ENCODE measurements at regions not wholly inside any gene's neighbourhood (a gene's known extent, or its start where the extent isn't known, plus 50 kb on each side); places are given as distances from the start of the nearest gene placed in this dataset.

DNA sequence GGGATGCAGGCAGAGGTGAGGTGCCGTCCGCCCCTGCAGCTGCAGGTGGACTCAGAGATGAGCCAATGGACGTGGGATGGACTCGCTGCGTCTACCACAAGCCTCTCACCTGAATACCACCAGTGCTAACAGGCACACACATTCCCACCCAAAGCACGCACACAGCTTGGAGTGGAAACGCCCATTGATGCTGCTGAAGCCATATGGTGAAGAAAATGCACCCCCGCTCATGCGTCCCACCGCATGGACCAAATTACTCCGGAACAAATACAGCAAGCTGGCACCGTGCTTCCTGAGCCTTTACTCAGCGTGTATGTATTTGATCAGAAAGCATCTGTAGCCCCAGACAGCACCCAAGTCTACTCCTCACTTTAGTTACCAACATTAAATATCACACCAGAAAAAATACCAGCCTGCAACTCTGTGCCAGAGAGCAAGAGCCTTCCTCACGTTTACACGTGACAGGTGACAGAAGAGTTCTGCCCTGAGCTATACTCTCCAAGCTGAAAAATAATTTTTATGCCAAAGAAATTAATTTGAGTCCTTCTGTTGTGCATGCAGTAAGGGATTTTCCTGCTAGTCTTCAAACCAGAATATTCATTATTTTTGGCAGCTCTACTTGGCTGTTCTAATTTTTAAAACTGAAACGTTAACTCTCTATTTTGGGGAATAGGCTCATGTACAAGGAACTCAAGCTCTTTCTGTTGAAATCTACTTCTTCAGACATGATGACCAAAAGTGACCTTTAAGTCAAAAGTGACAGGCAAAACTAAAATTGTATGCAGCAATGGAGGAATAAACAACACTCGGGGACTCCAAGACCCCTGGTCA, 58.2 kb upstream of the SYNDIG1 start:
- Histone ChIP-seq H3K27me3 (ENCODE audit: insufficient read depth, low read length) (no peaks in the 10 kb centered on the region), H4K12ac (ENCODE audit: low read depth, low read length) (no peak overlapping the region), H4K91ac (ENCODE audit: low read depth, low read length) (no peak overlapping the region), H2BK120ac (ENCODE audit: insufficient read depth, low read length, poor library complexity) (no peak overlapping the region), H3K9me3 (ENCODE audit: insufficient read depth, low read depth, low read length) (peaks cover 12% of the 10 kb centered on the region), H3K79me1 (ENCODE audit: low read length) (no peaks in the 10 kb centered on the region), H3K4me3 (ENCODE audit: low read depth, low read length) (no peak overlapping the region), H3K27ac (ENCODE audit: low read depth, low read length) (no peak overlapping the region), H3K14ac (ENCODE audit: low read length) (no peak overlapping the region), H3K18ac (ENCODE audit: low read length) (no peak overlapping the region), H3K4me2 (ENCODE audit: low read length) (no peak overlapping the region), H4K8ac (ENCODE audit: low read depth, low read length) (no peak overlapping the region), H3K4ac (ENCODE audit: low read depth, low read length) (no peak overlapping the region), H3K9ac (ENCODE audit: low read length) (no peak overlapping the region), H2BK5ac (ENCODE audit: low read depth, low read length, poor library complexity) (no peak overlapping the region), H3K79me2 (ENCODE audit: control insufficient read depth, insufficient read depth, low read length, poor library complexity) (no peaks in the 10 kb centered on the region), H2AK5ac (ENCODE audit: low read length) (no peak overlapping the region), H2AFZ (ENCODE audit: insufficient read depth, low read length, poor library complexity) (no peak overlapping the region), H3K23ac (ENCODE audit: low read length) (no peak overlapping the region), H2BK12ac (ENCODE audit: low read length) (no peak overlapping the region), H3K36me3 (ENCODE audit: control insufficient read depth in 1 of 2, insufficient read depth in 2 of 2, low read length in 2 of 2) (no peaks in the 10 kb centered on the region), H3K4me1 (ENCODE audit: control insufficient read depth in 1 of 2, insufficient read depth in 2 of 2, low read length in 2 of 2) (peaks cover 0 to 2% of the 10 kb centered on the region in 2 experiments)
- no CpG with 5 or more reads among the region's 17 CpGs for WGBS (ENCODE audit: extremely low coverage, insufficient coverage, insufficient read length)
- DNase-seq, result no peak

DNA sequence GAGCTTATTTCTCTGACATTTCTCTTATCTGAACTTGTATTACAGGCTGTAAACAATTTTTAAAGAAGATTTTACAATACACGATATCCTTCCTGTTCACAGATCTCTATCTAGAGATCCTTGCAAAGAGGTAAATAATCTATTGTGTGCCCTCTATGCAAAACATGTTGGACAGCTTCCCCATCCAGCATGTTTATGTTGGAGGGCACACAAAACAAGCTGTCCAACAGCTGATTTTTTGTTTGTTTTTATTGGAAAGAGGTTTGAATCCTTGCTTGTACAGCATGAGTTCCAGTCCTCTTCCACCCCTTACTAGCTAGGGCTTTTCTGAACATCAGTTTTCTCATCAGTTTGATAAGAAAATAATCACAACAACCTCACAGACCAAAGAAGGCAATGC, 62.3 kb upstream of the SYNDIG1 start:
- Histone ChIP-seq H2BK5ac (ENCODE audit: low read depth, low read length, poor library complexity) (no peak overlapping the region), H2BK12ac (ENCODE audit: low read length) (no peak overlapping the region), H3K4me2 (ENCODE audit: low read length) (no peak overlapping the region), H3K9me3 (ENCODE audit: insufficient read depth, low read depth, low read length) (peaks cover 5% of the 10 kb centered on the region), H2BK120ac (ENCODE audit: insufficient read depth, low read length, poor library complexity) (no peak overlapping the region), H3K23ac (ENCODE audit: low read length) (no peak overlapping the region), H3K4me3 (ENCODE audit: low read depth, low read length) (no peak overlapping the region), H4K8ac (ENCODE audit: low read depth, low read length) (no peak overlapping the region), H3K79me1 (ENCODE audit: low read length) (no peaks in the 10 kb centered on the region), H3K18ac (ENCODE audit: low read length) (no peak overlapping the region), H3K4me1 (ENCODE audit: control insufficient read depth in 1 of 2, insufficient read depth in 2 of 2, low read length in 2 of 2) (peaks cover 0 to 2% of the 10 kb centered on the region in 2 experiments), H4K12ac (ENCODE audit: low read depth, low read length) (no peak overlapping the region), H3K36me3 (ENCODE audit: control insufficient read depth in 1 of 2, insufficient read depth in 2 of 2, low read length in 2 of 2) (no peaks in the 10 kb centered on the region), H3K27ac (ENCODE audit: low read depth, low read length) (no peak overlapping the region), H2AK5ac (ENCODE audit: low read length) (no peak overlapping the region), H2AFZ (ENCODE audit: insufficient read depth, low read length, poor library complexity) (no peak overlapping the region), H3K79me2 (ENCODE audit: control insufficient read depth, insufficient read depth, low read length, poor library complexity) (no peaks in the 10 kb centered on the region), H3K4ac (ENCODE audit: low read depth, low read length) (no peak overlapping the region), H3K27me3 (ENCODE audit: insufficient read depth, low read length) (no peaks in the 10 kb centered on the region), H4K91ac (ENCODE audit: low read depth, low read length) (no peak overlapping the region), H3K14ac (ENCODE audit: low read length) (no peak overlapping the region), H3K9ac (ENCODE audit: low read length) (no peak overlapping the region)
- DNase-seq, result no peak
- WGBS (ENCODE audit: extremely low coverage, insufficient coverage, insufficient read length), result no CpG with 5 or more reads among the region's 1 CpG

DNA sequence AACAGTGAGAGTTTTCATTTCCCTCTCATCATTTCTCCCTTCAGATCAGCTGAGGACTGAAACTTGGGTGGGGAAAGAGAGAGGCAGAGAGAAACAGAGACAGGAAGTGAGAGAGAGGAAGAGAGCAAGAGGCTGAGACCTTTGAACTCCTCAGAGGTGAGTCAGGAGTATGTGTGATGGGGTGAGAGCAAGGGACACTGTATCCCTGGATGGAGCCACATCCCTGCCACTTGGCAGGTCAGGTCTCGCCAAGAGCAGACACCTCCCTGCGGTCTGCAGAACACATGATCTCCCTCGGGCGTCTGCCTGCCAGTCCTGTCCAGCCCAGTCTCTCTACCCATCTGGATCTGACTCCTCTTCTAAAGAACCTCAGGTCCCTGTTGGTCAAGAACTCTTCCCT, 62.7 kb upstream of the SYNDIG1 start:
- Histone ChIP-seq H3K27ac (ENCODE audit: low read depth, low read length) (no peak overlapping the region), H3K27me3 (ENCODE audit: insufficient read depth, low read length) (no peaks in the 10 kb centered on the region), H3K23ac (ENCODE audit: low read length) (no peak overlapping the region), H3K4me3 (ENCODE audit: low read depth, low read length) (no peak overlapping the region), H4K8ac (ENCODE audit: low read depth, low read length) (no peak overlapping the region), H3K9me3 (ENCODE audit: insufficient read depth, low read depth, low read length) (peaks cover 3% of the 10 kb centered on the region), H3K14ac (ENCODE audit: low read length) (no peak overlapping the region), H2AFZ (ENCODE audit: insufficient read depth, low read length, poor library complexity) (no peak overlapping the region), H4K12ac (ENCODE audit: low read depth, low read length) (no peak overlapping the region), H3K4ac (ENCODE audit: low read depth, low read length) (no peak overlapping the region), H2BK120ac (ENCODE audit: insufficient read depth, low read length, poor library complexity) (no peak overlapping the region), H4K91ac (ENCODE audit: low read depth, low read length) (no peak overlapping the region), H3K4me2 (ENCODE audit: low read length) (no peak overlapping the region), H3K79me2 (ENCODE audit: control insufficient read depth, insufficient read depth, low read length, poor library complexity) (no peaks in the 10 kb centered on the region), H2BK5ac (ENCODE audit: low read depth, low read length, poor library complexity) (no peak overlapping the region), H3K4me1 (ENCODE audit: control insufficient read depth in 1 of 2, insufficient read depth in 2 of 2, low read length in 2 of 2) (peaks cover 0 to 2% of the 10 kb centered on the region in 2 experiments), H2BK12ac (ENCODE audit: low read length) (no peak overlapping the region), H2AK5ac (ENCODE audit: low read length) (no peak overlapping the region), H3K18ac (ENCODE audit: low read length) (no peak overlapping the region), H3K79me1 (ENCODE audit: low read length) (no peaks in the 10 kb centered on the region), H3K36me3 (ENCODE audit: control insufficient read depth in 1 of 2, insufficient read depth in 2 of 2, low read length in 2 of 2) (no peaks in the 10 kb centered on the region), H3K9ac (ENCODE audit: low read length) (no peak overlapping the region)
- DNase-seq, result no peak
- WGBS (ENCODE audit: extremely low coverage, insufficient coverage, insufficient read length), result no CpG with 5 or more reads among the region's 4 CpGs

DNA sequence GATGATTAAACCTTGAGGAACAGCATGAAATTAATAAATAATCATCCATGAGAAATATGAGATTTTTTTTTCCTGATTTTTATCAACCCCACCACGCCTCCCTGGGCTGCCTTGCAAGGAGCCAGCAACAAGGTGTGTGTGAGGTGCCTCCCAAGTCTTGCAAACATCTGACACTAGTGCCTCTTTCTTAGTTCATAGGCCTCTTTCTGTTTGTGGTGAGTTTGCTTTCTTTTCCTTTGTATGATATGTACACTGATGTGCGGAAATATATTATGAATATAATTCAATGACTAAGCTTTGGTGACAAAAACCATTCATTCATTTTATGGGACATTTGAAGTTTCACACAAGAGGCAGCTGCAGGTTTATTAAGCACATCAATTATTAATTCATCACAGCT, 63.2 kb upstream of the SYNDIG1 start:
- Histone ChIP-seq H3K9me3 (ENCODE audit: insufficient read depth, low read depth, low read length) (peaks cover 3% of the 10 kb centered on the region), H3K27ac (ENCODE audit: low read depth, low read length) (no peak overlapping the region), H3K23ac (ENCODE audit: low read length) (no peak overlapping the region), H4K8ac (ENCODE audit: low read depth, low read length) (no peak overlapping the region), H2BK12ac (ENCODE audit: low read length) (no peak overlapping the region), H3K79me2 (ENCODE audit: control insufficient read depth, insufficient read depth, low read length, poor library complexity) (no peaks in the 10 kb centered on the region), H3K79me1 (ENCODE audit: low read length) (no peaks in the 10 kb centered on the region), H3K27me3 (ENCODE audit: insufficient read depth, low read length) (no peaks in the 10 kb centered on the region), H3K4me2 (ENCODE audit: low read length) (no peak overlapping the region), H3K36me3 (ENCODE audit: control insufficient read depth in 1 of 2, insufficient read depth in 2 of 2, low read length in 2 of 2) (no peaks in the 10 kb centered on the region), H2BK120ac (ENCODE audit: insufficient read depth, low read length, poor library complexity) (no peak overlapping the region), H2BK5ac (ENCODE audit: low read depth, low read length, poor library complexity) (no peak overlapping the region), H4K91ac (ENCODE audit: low read depth, low read length) (no peak overlapping the region), H4K12ac (ENCODE audit: low read depth, low read length) (no peak overlapping the region), H3K18ac (ENCODE audit: low read length) (no peak overlapping the region), H2AFZ (ENCODE audit: insufficient read depth, low read length, poor library complexity) (no peak overlapping the region), H2AK5ac (ENCODE audit: low read length) (no peak overlapping the region), H3K9ac (ENCODE audit: low read length) (no peak overlapping the region), H3K14ac (ENCODE audit: low read length) (no peak overlapping the region), H3K4me3 (ENCODE audit: low read depth, low read length) (no peak overlapping the region), H3K4ac (ENCODE audit: low read depth, low read length) (no peak overlapping the region), H3K4me1 (ENCODE audit: control insufficient read depth in 1 of 2, insufficient read depth in 2 of 2, low read length in 2 of 2) (peaks cover 0 to 2% of the 10 kb centered on the region in 2 experiments)
- no peak for DNase-seq
- no CpG with 5 or more reads among the region's 2 CpGs for WGBS (ENCODE audit: extremely low coverage, insufficient coverage, insufficient read length)

All from trophoblast cell (in vitro differentiated cells and primary cell).